Glomerular visceral epithelial cell (primary cell): ENCODE measurements at regions not wholly inside any gene's neighbourhood (a gene's known extent, or its start where the extent isn't known, plus 50 kb on each side); places are given as distances from the start of the nearest gene placed in this dataset.

ENCODE experiments used
- DNase-seq: peaks from one replicate; pipeline ENCODE4 v3.0.0-alpha.2; 2016; ENCODE audit errors: extremely low spot score

DNA sequence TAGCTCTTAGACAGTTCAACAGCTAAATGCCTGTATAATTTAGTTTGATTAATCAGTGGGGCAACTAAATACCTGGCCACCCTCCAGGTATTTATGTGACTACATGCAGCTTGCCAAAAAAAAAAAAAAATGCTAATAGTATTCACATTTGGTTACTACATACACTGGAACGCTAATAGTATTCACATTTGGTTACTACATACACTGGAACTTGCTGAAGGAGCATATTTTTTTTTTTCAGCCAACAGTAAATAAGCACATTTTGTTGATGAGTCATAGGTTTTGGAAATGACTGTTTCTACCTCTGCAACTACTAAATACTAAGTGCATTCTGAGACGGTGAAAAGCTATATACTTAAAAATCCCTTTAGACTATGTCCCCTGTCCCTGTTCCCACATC is 1172.3 kb downstream of the LRFN5 start:
- DNase-seq: no peak

DNA sequence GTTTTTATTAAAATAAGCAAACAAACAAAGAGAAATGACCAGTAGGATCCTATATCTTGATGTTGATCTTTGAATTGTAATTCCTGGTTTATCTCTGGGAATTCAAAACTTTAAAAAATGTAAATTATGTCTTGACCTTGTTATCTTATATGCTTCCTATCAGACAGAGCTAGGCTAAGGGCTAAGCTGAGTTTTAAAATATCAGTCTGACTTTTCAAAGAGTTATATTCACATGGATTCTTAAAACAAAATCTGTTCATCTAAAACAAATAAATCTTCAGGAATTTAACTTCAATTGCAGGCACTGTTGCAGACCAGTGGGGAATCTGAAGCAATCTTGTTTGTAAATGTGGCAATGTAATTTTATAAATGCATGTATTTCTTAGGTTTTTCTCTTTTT is 1144.1 kb downstream of the LRFN5 start:
- DNase-seq: no peak

DNA sequence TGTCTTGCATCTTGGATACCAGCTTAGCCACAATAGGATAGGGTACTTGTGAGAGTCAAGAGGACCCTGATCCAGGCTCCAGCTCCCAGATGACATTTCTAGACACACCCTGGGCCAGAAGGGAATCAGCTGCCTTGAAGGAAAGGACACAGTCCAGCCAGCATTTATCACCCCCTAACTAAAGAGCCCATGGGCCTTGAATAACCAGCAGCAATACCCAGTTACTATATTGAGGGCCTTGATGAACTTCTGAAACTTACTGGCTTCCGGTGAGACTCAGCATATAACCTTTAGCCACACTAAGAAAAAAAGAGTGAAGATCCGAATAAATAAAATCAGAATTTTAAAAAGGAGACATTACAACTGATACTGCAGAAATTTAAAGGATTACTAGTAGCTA is 1135.4 kb downstream of the LRFN5 start:
- no peak for DNase-seq

DNA sequence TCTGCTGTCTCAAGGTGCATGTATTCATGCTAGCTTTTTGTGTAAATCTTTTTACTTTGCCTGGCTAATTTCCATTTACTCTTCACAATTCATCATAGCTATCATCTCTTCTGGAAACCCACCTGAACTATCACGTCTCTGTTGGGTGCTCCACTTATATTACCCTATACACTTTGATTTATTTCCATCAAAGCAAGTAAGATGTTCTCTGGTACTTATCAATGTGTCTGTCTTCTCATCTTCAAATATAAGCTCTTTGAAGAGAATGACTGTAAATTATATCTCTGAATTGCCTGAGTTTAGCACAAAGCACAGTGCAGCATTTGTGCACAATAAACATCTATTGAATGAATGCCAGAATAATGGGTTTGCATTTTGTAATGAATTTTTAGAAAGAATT is 1129.7 kb downstream of the LRFN5 start:
- no peak for DNase-seq

DNA sequence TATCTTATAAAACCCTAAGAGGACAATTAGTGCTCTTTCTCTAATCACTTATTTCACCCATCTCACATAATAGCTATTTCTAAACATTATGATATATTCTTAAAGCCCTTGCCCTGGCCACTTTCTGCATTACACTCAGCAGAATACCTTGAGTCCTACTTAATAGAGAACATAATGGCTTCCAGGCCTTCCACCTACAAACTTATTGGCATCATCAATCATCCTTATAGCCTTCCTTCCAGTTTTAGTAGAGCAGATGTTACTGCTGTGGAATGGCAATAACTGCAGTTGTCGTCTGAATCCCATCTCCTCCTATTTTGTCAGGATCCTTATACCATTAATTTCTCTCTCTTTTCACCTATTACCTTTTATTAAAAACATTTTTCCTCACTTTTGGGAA is 1127.4 kb downstream of the LRFN5 start:
- no peak for DNase-seq

DNA sequence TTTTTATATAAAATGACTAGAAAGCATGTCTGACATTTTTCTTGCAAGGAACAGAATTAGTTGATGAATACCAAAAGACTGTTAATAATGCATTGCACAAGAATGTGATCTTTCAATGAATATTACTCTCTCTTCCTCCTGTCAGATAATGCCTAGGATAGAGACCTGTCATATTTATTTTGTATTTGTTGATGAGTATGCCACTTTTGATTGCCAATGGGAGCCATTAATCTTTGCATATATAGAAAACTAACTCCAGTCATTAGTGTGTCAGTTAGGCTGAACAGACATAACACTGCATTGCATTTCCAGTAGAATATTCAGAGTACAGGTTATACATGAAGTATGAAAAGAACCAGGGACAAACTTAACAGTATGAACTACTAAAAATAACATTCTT is 1125.3 kb downstream of the LRFN5 start:
- DNase-seq: no peak

DNA sequence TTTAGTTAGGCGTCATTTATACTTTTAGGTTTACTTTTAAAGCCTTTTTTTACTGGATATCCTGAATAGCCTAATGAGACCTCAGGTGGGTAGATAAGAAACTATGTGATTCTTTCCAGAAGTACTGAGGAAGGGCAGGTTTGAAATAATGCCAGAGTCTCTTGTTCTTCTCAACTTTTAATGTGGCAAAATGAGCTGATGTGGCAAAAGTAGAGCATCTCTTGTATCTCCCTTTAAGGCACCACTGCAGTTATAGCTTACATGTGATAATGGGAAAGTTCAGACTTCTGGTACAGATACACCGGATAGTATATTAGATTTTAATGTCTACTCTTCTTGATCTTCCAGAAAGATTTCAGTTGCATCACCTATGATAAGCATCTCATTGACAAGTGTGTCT is 1124.8 kb downstream of the LRFN5 start:
- no peak for DNase-seq

DNA sequence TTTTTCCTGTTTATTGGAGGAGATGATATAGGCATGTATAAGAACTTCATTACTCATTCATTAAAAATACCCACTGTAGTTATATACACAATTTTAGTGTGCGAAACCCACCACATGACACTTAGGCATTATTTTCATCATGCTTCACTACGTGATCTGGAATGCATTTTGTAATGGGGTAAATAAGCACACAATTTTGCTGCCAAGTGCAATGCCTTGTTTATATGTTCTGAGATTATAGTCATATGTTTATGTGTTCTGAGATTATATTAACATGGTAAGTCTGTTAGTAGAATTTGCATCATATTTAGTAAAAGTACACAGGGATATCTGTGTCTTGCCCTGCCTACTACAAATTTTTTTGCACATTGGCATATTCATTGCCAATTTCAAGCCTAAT is 1123.0 kb downstream of the LRFN5 start:
- DNase-seq: no peak

DNA sequence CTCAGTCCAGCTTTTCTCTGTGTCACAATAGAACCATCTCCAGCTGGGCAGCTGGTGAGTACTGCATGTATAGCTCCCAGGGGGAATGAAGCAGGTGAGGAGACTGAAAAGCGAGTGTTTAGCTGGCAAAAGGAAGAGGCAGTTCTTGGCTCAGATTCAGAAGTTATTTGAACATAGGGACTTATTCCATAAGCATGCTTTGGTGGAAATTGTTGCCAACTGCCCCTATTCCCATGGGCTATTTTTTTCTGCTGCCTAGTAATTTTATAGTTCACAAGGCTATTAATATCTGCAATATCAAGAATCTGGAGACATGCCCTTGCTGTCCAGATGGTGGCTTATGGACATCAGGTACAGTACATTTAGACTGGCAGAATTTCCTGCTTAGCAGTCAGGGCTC is 1112.7 kb downstream of the LRFN5 start:
- no peak for DNase-seq

DNA sequence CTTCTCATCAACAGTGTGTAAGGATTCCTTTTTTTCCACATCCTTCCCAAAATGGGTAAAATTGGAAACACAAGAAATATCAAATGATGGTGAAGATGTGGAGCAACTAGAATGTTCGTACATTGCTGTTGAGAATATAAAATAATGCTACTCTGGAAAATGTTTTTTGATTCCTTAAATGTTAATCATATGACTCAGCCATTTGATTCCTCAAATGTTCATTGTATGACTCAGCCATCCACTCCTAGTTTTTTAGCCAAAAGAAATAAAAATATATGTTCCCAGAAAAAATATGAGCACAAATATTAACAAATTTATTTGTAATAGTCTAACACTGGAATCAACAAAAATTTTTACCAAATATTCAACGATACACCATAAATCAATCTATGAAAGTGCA is 1108.6 kb downstream of the LRFN5 start:
- peak; percentile 1 for DNase-seq

DNA sequence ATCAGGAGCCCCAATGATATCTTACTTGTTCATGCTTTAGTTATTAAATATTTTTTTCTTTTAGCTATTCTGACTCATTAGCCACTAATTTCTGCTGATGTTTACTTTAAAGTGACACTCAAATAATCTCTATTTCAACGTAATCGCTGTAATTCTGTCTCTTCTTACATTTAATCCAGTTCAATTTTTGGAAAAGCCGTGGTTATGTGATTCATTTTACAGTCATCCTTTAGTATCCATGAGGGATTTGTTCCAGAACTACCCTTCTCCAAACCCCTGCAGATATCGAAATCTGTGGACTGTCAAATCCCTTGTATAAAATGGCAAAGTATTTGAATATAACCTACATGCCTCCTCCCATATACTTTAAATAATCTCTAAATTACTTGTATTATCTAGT is 1103.4 kb downstream of the LRFN5 start:
- no peak for DNase-seq

DNA sequence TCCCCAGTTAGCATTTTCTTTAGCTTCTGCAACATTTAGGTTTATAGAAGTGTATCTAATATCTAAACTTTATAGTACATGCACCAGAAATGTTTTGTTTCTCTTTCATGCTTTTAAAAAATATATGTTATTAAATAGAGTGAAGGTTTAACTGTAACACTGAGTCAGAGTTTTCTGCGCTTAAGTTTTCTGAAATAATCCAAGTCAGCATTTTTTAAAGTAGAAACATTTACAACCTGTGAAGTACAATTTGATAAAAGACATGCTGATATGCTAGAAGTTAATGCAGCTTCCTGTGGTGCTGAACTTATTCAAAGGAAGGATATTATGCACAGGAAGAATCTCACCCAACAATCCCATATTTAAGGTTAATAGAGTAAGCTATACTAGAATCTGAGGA is 1096.8 kb downstream of the LRFN5 start:
- DNase-seq: no peak

DNA sequence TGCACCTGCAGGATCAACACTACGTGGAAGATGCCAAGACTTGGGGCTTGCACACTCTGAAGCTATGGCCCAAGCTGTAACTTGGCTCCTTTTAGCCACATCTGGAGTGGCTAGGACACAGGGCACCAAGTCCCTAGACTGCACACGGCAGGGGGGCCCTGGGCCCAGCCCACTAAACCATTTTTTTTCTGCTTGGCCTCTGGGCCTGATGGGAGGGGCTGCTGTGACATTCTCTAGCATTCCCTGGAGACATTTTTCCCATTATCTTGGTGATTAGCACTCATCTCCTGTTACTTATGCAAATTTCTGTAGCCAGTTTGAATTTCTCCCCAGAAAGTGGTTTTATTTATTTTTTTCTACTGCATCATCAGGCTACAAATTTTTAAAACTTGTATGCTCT is 1080.7 kb downstream of the LRFN5 start:
- DNase-seq: no peak

DNA sequence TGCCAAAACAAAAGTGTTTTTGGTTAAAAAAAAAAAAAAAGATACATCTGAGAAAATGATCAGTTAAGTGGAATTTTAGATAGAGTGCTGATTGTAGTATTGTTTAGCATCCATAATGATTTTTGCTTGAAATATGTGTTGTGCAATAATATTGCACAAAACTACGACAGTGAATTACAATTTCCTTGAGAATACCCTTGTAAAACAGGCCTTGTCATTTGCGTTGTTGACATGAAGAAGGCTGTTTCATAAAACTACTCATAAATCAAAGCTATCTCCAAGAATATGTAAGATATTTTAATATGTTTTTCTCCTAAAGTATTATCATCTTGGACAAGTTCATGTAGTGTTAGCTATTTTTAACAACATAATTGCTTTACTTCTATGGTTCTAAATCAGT is 1077.0 kb downstream of the LRFN5 start:
- DNase-seq: no peak

DNA sequence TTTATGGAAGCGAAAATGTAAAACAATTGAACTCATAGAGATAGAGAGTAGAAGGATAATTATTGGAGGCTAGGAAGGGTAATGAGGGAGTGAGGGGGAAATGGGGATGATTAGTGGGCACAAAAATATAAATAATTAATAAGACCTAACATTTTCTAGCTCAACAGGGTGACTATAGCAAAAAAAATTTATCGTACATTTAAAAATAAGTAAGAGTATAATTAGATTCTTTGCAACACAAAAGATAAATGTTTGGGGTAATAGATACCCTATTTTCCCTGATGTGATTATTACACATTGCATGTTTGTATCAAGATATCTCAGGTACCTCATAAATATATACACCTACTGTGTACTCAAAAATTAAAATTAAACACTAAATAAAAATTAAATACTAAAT is 1070.0 kb downstream of the LRFN5 start:
- no peak for DNase-seq

DNA sequence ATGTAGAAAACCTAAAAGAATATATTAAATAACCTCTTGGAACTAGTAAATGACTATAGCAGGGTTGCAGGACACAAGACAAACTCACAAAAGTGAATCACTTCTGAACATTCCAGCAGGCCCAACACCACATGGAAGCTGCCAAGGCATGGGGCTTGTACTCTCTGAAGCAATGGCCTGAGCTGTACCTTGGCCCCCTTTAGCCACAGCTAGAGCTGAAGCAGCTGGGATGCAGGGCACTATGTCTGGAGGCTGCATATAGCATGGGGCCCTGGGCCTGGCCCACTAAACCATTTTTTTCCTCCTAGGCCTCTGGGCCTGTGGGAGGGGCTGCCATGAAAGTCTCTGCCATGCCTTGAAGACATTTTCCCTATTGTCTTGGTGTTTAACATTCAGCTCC is 1067.3 kb downstream of the LRFN5 start:
- no peak for DNase-seq

DNA sequence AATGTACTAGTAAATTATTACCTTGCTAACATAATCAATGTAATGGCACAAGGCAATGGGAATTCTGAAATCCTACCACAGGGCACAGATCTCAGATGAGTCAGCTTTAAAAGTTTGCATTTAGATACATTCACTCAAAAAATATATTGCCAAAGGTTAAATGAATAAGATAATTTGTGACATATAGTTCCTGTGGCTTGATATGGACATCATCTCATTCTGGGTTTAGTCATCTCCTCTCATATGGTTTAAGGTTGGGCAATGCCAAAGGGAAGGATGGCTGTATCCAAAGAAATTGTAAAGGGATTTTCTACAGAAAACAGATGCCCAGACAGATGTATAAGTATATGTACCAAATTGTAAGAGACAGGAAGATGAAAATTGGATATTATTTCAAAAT is 1065.0 kb downstream of the LRFN5 start:
- peak; percentile 5 for DNase-seq

DNA sequence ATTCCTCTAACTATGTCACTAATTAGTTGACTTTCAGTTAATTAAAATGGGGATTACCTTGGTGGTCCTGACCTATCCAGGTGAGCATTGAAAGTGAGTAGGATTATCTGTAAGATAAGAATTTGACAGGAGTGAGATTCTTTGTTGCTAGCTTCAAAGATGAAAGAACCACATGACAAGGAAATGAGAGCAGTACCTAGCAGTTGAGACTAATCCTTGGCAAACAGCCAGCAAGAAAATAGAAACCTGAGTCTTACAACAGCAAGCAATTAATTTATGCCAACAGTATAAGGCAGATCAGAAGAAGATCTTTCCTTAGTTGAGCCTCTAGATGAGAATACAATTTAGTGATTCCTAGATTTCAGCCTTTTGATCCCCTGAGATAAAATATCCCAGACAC is 1058.4 kb downstream of the LRFN5 start:
- DNase-seq: peak; percentile 2

DNA sequence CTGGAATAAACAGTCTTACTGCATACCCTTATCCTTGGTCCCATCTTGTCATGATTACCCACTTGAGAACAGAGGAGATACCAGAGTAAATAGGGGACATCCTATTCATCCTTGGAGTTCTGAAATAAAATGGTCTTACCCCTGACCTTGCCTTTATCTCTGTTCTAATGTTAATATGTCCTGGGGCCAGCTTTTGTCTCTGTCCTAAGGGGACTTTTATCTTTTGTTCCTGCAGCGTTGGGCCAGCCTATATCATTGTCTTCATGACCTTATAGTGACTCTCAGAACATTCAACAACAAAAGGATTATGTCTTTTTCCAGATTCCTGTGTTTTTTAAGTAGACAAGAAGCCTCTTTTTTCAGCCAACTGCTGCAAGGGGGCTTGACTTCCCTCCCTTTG is 1057.5 kb downstream of the LRFN5 start:
- no peak for DNase-seq

DNA sequence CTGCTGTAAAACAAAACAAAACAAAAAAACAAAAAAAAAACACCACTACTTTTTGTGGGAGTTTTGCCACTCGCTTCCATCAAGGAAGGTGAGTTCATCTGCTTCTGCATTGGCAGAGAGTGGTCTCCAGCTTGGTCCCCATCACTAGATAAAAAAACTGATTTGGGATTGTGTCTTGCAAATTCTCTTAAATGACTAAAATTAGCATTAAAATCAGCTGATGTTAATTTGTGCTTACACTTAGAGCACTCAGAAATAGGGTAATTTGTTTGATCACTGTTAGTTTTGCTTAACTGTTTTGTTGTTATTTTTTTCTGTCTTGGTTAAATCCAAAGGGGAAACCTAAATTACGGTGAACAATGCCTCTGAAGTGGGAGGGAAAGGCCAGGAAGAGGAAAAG is 1048.0 kb downstream of the LRFN5 start:
- DNase-seq: no peak

DNA sequence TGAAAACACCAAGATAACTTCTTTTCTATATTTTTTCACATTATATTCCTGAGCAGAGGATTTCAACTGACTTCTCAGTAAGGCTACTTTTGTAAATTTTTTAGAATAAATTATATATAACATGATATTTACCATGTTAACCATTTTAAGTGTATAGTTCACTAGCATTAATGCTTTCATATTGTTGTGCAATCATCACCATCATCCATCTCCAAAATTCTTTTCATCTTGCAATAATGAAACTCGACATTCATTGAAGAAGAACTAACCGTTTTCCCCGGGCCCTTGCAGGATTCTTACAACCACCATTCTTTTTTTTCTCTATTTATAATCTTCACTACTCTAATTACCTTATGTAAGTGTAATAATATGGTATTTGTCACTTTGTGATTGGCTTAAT is 1036.1 kb downstream of the LRFN5 start:
- no peak for DNase-seq

DNA sequence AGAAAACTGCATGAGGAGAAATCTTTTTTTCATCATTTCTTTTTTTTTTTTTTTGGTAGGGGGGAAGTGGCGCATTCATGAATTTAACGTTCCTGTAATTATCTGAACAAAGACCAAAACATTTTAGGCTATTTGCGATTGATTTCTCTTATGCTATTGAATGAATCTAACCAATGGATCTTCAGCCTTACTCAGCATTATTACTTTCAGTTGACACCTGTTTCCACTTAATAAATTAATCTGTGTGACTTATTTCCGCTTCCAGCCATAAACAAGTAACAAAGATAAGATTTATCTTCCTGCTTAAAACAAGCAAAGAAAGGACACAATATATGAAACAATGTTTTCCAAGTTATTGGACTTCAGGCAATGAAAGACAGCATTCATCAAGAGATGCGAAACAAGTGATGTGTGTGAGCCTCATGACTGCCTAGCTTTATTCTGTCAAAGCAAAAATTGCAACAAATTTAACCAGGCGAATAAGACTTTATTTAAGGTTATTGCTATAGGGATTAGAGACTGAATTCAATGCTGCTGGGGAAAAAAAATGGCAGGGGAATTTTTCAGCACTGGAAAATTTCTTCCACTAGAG is 1026.9 kb downstream of the LRFN5 start:
- no peak for DNase-seq

DNA sequence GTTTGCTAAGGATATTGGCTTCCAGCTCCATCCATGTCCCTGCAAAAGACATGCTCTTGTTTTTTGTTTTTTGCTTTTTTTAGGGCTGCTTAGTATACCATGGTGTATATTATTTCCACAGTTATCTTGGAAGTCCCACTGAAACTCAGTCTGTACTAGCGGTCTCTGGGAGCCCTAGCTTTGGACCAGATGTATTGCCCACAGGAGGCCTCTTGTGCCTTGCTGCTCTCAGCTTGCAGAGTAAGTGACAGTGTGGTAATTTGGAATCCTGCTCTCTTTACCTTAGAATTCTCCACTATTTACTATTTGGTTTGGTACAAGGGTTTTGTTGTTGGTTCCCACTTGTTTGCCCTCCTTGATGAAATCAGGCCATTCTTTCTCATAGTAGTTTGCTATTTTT is 1022.9 kb downstream of the LRFN5 start:
- no peak for DNase-seq

DNA sequence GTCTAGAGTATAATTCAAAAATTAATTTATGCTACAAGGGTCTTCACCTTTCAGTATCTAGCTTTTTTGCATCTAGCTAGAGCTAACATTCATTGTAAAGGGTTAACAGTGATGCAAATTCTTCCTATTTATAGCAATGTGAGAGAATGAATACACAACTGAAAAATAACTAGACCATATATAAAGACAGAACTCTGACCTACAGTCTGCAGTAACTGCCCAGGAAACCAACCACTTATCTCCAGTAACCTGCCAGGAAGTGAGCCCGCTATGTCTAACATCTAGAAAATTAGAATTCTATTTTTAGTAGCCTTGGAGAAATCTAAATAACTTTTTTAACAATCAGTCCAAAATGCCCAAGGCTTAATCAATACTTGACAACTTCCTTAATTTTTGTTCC is 1021.9 kb downstream of the LRFN5 start:
- DNase-seq: no peak

DNA sequence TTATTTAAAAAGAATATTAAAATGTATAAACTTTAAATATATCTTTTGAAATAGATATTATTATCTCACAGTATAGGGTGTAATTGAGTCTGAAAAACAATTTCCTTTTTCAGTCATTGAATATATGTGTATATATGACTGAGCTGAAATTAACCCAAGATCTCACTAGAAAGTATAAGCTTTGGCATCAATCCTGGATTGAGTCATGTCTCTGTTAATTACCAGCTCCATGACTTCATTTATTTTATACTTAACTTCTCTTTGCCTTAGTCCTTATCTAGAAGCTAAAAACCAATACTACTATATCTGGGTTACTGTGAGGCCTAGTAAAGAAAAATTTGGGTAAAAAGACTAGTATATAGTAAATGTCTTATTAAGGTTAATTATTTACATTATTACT is 1020.3 kb downstream of the LRFN5 start:
- peak; percentile 5 for DNase-seq
